H1 (cell line): ENCODE measurements at regions not wholly inside any gene's neighbourhood (a gene's known extent, or its start where the extent isn't known, plus 50 kb on each side); places are given as distances from the start of the nearest gene placed in this dataset.

Experiments
- CTCF ChIA-PET: fragments of 300-600 bp; sonication (Branson Sonifier 250); formaldehyde crosslinking; loops from one replicate; lab custom pipeline; 2021; ENCODE audit not compliant: partially characterized antibody; lab: Charles Lee
- POLR2A ChIA-PET: fragments of 300-600 bp; sonication (Branson Sonifier 250); formaldehyde crosslinking; loops from one replicate; lab custom pipeline; 2021; ENCODE audit warnings: inconsistent platforms; ENCODE audit not compliant: partially characterized antibody; lab: Charles Lee
- DNase-seq, 2 experiments: peaks; one replicate each; pipeline versions ENCODE4 v3.0.0 to v3.0.0-alpha.2; 2010 to 2022; ENCODE audit warnings: low spot score in 2 of 2, low read depth in 1 of 2, mixed read lengths in 1 of 2
- FAIRE-seq: peaks from 2 replicates; lab custom pipeline; 2011; peaks lifted over from hg19 to GRCh38; lab: Jason Lieb, UNC
- H2AFZ ChIP-seq: 2 replicates; pipeline ENCODE4 v1.8.1; 2012; ENCODE audit warnings: low read length, inconsistent platforms
- H2AK5ac ChIP-seq: 2 replicates; pipeline ENCODE4 v1.6.1; 2013; ENCODE audit warnings: low read depth, low read length
- H2BK120ac ChIP-seq: replicated peaks from 2 replicates; pipeline ENCODE3; 2013; ENCODE audit warnings: low read depth, low read length, inconsistent platforms
- H2BK12ac ChIP-seq: 2 replicates; pipeline ENCODE4 v1.6.1; 2013; ENCODE audit warnings: low read depth, low read length
- H2BK15ac ChIP-seq: 2 replicates; pipeline ENCODE4 v1.6.1; 2013; ENCODE audit warnings: low read length
- H2BK20ac ChIP-seq: 2 replicates; pipeline ENCODE4 v1.6.1; 2013; ENCODE audit warnings: low read length
- H2BK5ac ChIP-seq: 2 replicates; pipeline ENCODE4 v1.6.1; 2013; ENCODE audit warnings: low read depth, low read length
- H3K14ac ChIP-seq: 2 replicates; pipeline ENCODE4 v1.6.1; 2013; ENCODE audit warnings: inconsistent platforms; ENCODE audit not compliant: insufficient read length
- H3K18ac ChIP-seq: 2 replicates; pipeline ENCODE4 v1.6.1; 2013; ENCODE audit warnings: low read length; ENCODE audit errors: extremely low read depth
- H3K23ac ChIP-seq: 2 replicates; pipeline ENCODE4 v1.6.1; 2013; ENCODE audit warnings: inconsistent platforms; ENCODE audit not compliant: insufficient read length
- H3K23me2 ChIP-seq: 2 replicates; pipeline ENCODE4 v1.6.1; 2013; ENCODE audit warnings: low read depth, low read length
- H3K27ac ChIP-seq: 2 replicates; pipeline ENCODE4 v1.6.1; 2011; ENCODE audit warnings: low read depth, low read length, inconsistent platforms
- H3K27me3 ChIP-seq, 4 experiments: replicated peaks in 1 of 4; 1 replicate in 1 of 4; 2 replicates in 3 of 4; pipeline versions ENCODE4 v1.6.1 to v1.8.1; 2011 to 2013; ENCODE audit warnings: low read length in 3 of 4, mild to moderate bottlenecking in 3 of 4, inconsistent platforms in 2 of 4, mixed read lengths in 2 of 4, moderate library complexity in 1 of 4; ENCODE audit not compliant: control insufficient read depth in 3 of 4, insufficient read depth in 3 of 4; ENCODE audit errors: extremely low read depth in 1 of 4
- H3K36me3 ChIP-seq, 4 experiments: 2 replicates each; pipeline versions ENCODE4 v1.6.1 to v1.8.1; 2011 to 2013; ENCODE audit warnings: mild to moderate bottlenecking in 4 of 4, low read length in 3 of 4, moderate library complexity in 2 of 4, control low read depth in 1 of 4, inconsistent platforms in 1 of 4; ENCODE audit not compliant: insufficient read depth in 4 of 4, control insufficient read depth in 2 of 4
- H3K4ac ChIP-seq: replicated peaks from 2 replicates; pipeline ENCODE3; 2013; ENCODE audit warnings: low read length, low read depth, mixed read lengths, inconsistent platforms; ENCODE audit not compliant: insufficient read length
- H3K4me1 ChIP-seq, 4 experiments: replicated peaks in 1 of 4; 1 replicate in 1 of 4; 2 replicates in 3 of 4; pipeline versions ENCODE4 v1.6.1 to v1.8.1; 2011 to 2013; ENCODE audit warnings: low read length in 3 of 4, inconsistent platforms in 2 of 4, mixed read lengths in 1 of 4; ENCODE audit not compliant: insufficient read depth in 4 of 4, control insufficient read depth in 3 of 4
- H3K4me2 ChIP-seq, 2 experiments: 2 replicates each; pipeline versions ENCODE4 v1.6.1 to v1.8.1; 2011 to 2013; ENCODE audit warnings: low read depth in 2 of 2, low read length in 2 of 2, control low read depth in 1 of 2, inconsistent platforms in 1 of 2, mild to moderate bottlenecking in 1 of 2; ENCODE audit not compliant: insufficient read depth in 1 of 2
- H3K4me3 ChIP-seq, 4 experiments: fragments of 200-600, 300-600 bp in 1 of 4; sonication (generic), shearing (Covaris generic), sonication (Bioruptor Twin) in 1 of 4; 2 replicates each; pipeline versions ENCODE4 v1.5.1 to v1.8.1; 2011 to 2016; ENCODE audit warnings: low read length in 4 of 4, low read depth in 3 of 4, control low read depth in 2 of 4, inconsistent platforms in 2 of 4, mild to moderate bottlenecking in 2 of 4, mixed read lengths in 1 of 4, moderate library complexity in 1 of 4; ENCODE audit not compliant: insufficient read depth in 2 of 4; ENCODE audit errors: extremely low read depth in 1 of 4
- H3K56ac ChIP-seq: replicated peaks from 2 replicates; pipeline ENCODE3; 2013; ENCODE audit warnings: low read depth, mild to moderate bottlenecking, mixed read lengths, low read length, inconsistent platforms; ENCODE audit not compliant: insufficient read length
- H3K79me1 ChIP-seq: 2 replicates; pipeline ENCODE4 v1.6.1; 2013; ENCODE audit warnings: low read depth, low read length, control low read depth
- H3K79me2 ChIP-seq, 2 experiments: 2 replicates each; pipeline versions ENCODE4 v1.6.1 to v1.8.1; 2012 to 2013; ENCODE audit warnings: low read length in 2 of 2, mild to moderate bottlenecking in 2 of 2, inconsistent platforms in 1 of 2; ENCODE audit not compliant: insufficient read depth in 2 of 2, control insufficient read depth in 1 of 2
- H3K9ac ChIP-seq, 4 experiments: replicated peaks in 1 of 4; 1 replicate in 1 of 4; 2 replicates in 3 of 4; pipeline versions ENCODE4 v1.6.1 to v1.8.1; 2011 to 2013; ENCODE audit warnings: low read depth in 3 of 4, low read length in 3 of 4, control low read depth in 2 of 4, mild to moderate bottlenecking in 2 of 4, moderate library complexity in 2 of 4, inconsistent platforms in 1 of 4; ENCODE audit errors: extremely low read depth in 1 of 4
- H3K9me3 ChIP-seq, 2 experiments: 2 replicates each; pipeline versions ENCODE4 v1.6.1 to v1.8.1; 2012 to 2013; ENCODE audit warnings: mild to moderate bottlenecking in 2 of 2, moderate library complexity in 2 of 2, control low read depth in 1 of 2, inconsistent platforms in 1 of 2, low read depth in 1 of 2, low read length in 1 of 2, mixed read lengths in 1 of 2; ENCODE audit not compliant: insufficient read depth in 2 of 2
- H4K20me1 ChIP-seq, 2 experiments: replicated peaks in 1 of 2; 2 replicates each; pipeline versions ENCODE3 to v1.8.1; 2011 to 2013; ENCODE audit warnings: inconsistent platforms in 2 of 2, low read length in 2 of 2, mild to moderate bottlenecking in 1 of 2; ENCODE audit not compliant: insufficient read depth in 2 of 2, control insufficient read depth in 1 of 2
- H4K5ac ChIP-seq: 2 replicates; pipeline ENCODE4 v1.6.1; 2013; ENCODE audit warnings: low read length, low read depth, mixed read lengths, inconsistent platforms; ENCODE audit not compliant: insufficient read length
- H4K8ac ChIP-seq: 2 replicates; pipeline ENCODE4 v1.8.0; 2013; ENCODE audit warnings: mild to moderate bottlenecking, moderate library complexity, low read length, inconsistent platforms; ENCODE audit not compliant: insufficient read depth; ENCODE audit errors: extremely low read depth
- H4K91ac ChIP-seq: replicated peaks from 2 replicates; pipeline ENCODE3; 2013; ENCODE audit warnings: low read length, mixed read lengths, inconsistent platforms; ENCODE audit not compliant: insufficient read length
- HDAC2 ChIP-seq, 2 experiments: fragments of 300-600 bp in 1 of 2; sonication (generic) in 1 of 2; IDR thresholded peaks; 2 replicates each; pipeline ENCODE4 v1.6.1; 2011 to 2012; ENCODE audit warnings: low read depth in 2 of 2, low read length in 2 of 2, mild to moderate bottlenecking in 2 of 2, moderate library complexity in 2 of 2, borderline replicate concordance in 1 of 2, inconsistent platforms in 1 of 2
- NANOG ChIP-seq: IDR thresholded peaks from 2 replicates; pipeline ENCODE4 v1.6.1; 2011; ENCODE audit warnings: low read length, low read depth, mild to moderate bottlenecking, inconsistent platforms; ENCODE audit not compliant: insufficient read depth, poor library complexity, severe bottlenecking
- PHF8 ChIP-seq: fragments of 200-600 bp; sonication (generic); conservative IDR thresholded peaks from 2 replicates; pipeline ENCODE4 v1.7.1; 2012; ENCODE audit warnings: low read depth, mild to moderate bottlenecking, inconsistent platforms, low read length, moderate library complexity
- SIX5 ChIP-seq: IDR thresholded peaks from 2 replicates; pipeline ENCODE4 v1.6.1; 2011; ENCODE audit warnings: mild to moderate bottlenecking, low read depth, low read length
- SP1 ChIP-seq: IDR thresholded peaks from 2 replicates; pipeline ENCODE4 v1.6.1; 2011; ENCODE audit warnings: low read depth, low read length
- WGBS, 2 experiments: shearing (Covaris generic) in 1 of 2; methylation state at CpG; one replicate each; pipeline versions ENCODE4 v1.1.6 to v1.1.7; 2013 to 2015; ENCODE audit warnings: low lambda C conversion rate in 2 of 2, mixed read lengths in 2 of 2, inconsistent platforms in 1 of 2, low coverage in 1 of 2, missing lambda C conversion rate in 1 of 2; ENCODE audit not compliant: insufficient replicate concordance in 2 of 2, insufficient coverage in 1 of 2, insufficient read length in 1 of 2; ENCODE audit errors: extremely low coverage in 1 of 2, missing lambda C conversion rate in 1 of 2; 5-methylcytosine and 5-hydroxymethylcytosine counted together

GRCh38 chr3:86427343-86427742 is 563.6 kb downstream of the VGLL3 start:
- Histone ChIP-seq H3K56ac (no peak overlapping the region), H3K9me3 (peaks cover 0 to 3% of the 10 kb centered on the region in 2 experiments; a peak in 1 of 4 replicates), H3K79me1 (no peaks in the 10 kb centered on the region), H3K4me2 (no peak overlapping the region), H3K79me2 (no peaks in the 10 kb centered on the region), H3K23me2 (no peaks in the 10 kb centered on the region; the same call in 1 of the 2 replicates), H3K23ac (no peak overlapping the region), H3K27ac (no peak overlapping the region), H3K36me3 (no peaks in the 10 kb centered on the region), H2AFZ (peak overlapping the region; percentile 86; the same call in 1 of the 2 replicates), H3K18ac (no peak overlapping the region), H2BK20ac (no peak overlapping the region), H2AK5ac (no peak overlapping the region), H4K91ac (no peak overlapping the region), H3K27me3 (no peaks in the 10 kb centered on the region), H4K20me1 (no peaks in the 10 kb centered on the region), H3K4me3 (no peak overlapping the region), H3K4me1 (no peaks in the 10 kb centered on the region), H3K14ac (no peak overlapping the region), H2BK15ac (no peak overlapping the region), H2BK12ac (no peak overlapping the region), H2BK120ac (no peak overlapping the region), H3K9ac (no peak overlapping the region), H4K8ac (no peak overlapping the region), H3K4ac (no peak overlapping the region), H4K5ac (no peak overlapping the region), H2BK5ac (no peak overlapping the region)
- 90% methylated on average over 2 of the region's 2 CpGs; no CpG with 5 or more reads in 1 of the 2 experiments for WGBS, 2 experiments
- ChIA-PET POLR2A (no interaction called here), CTCF (no interaction called here)
- DNase-seq (no peak), FAIRE-seq (no peak)
- TF ChIP-seq HDAC2 (IDR thresholded peaks at IDR 0.05; ENCODE audit: borderline replicate concordance in 1 of 2, low read depth in 2 of 2, low read length in 2 of 2) (no peak), PHF8 (no peak), SIX5 (no peak), NANOG (no peak), SP1 (no peak)
